PC-9 (cell line): ENCODE measurements at regions not wholly inside any gene's neighbourhood (a gene's known extent, or its start where the extent isn't known, plus 50 kb on each side); places are given as distances from the start of the nearest gene placed in this dataset.

Source experiments
- BruUV-seq: library from RNA; stranded (reverse); fragments of 400-500 nt; replicated peaks from 2 replicates; lab custom pipeline; 2021; lab: Mats Ljungman, UMichigan
- CTCF ChIA-PET: fragments of 300-600 bp; sonication (Branson Sonifier 250); formaldehyde crosslinking; loops from one replicate; lab custom pipeline; 2022; ENCODE audit warnings: antibody characterized with exemption; lab: Charles Lee
- POLR2A ChIA-PET: fragments of 300-600 bp; sonication (Branson Sonifier 250); formaldehyde crosslinking; loops from one replicate; lab custom pipeline; 2022; ENCODE audit warnings: antibody characterized with exemption; ENCODE audit not compliant: unreplicated experiment; lab: Charles Lee
- DNase-seq, 2 experiments: peaks; one replicate each; pipeline versions ENCODE4 v3.0.0 to v3.0.0-alpha.2; 2015 to 2022; ENCODE audit warnings: mixed read lengths in 1 of 2
- H2AFZ ChIP-seq: fragments of 200-600 bp; sonication (generic); 2 replicates; pipeline ENCODE4 v1.8.1; 2017; ENCODE audit warnings: antibody characterized with exemption
- H3F3A ChIP-seq: fragments of 200-600 bp; sonication (generic); 2 replicates; pipeline ENCODE4 v1.8.1; 2017; ENCODE audit warnings: antibody characterized with exemption, mild to moderate bottlenecking, low read depth; ENCODE audit not compliant: insufficient read depth
- H3K27ac ChIP-seq: fragments of 200-600 bp; sonication (generic); 2 replicates; pipeline ENCODE4 v1.6.1; 2016; ENCODE audit warnings: mixed run types
- H3K27me3 ChIP-seq: fragments of 200-600 bp; sonication (generic); 2 replicates; pipeline ENCODE4 v1.6.1; 2016; ENCODE audit warnings: low read depth, mixed run types; ENCODE audit not compliant: insufficient read depth
- H3K36me3 ChIP-seq: fragments of 200-600 bp; sonication (generic); 2 replicates; pipeline ENCODE4 v1.6.1; 2016; ENCODE audit warnings: low read depth, mixed run types
- H3K4me1 ChIP-seq: fragments of 200-600 bp; sonication (generic); replicated peaks from 2 replicates; pipeline ENCODE4 v1.6.1; 2016; ENCODE audit warnings: mixed run types; ENCODE audit not compliant: insufficient read depth
- H3K4me2 ChIP-seq: fragments of 200-600 bp; sonication (generic); 2 replicates; pipeline ENCODE4 v1.6.1; 2017; ENCODE audit warnings: mixed run types
- H3K4me3 ChIP-seq: fragments of 200-600 bp; sonication (generic); 2 replicates; pipeline ENCODE4 v1.6.1; 2016; ENCODE audit warnings: mixed run types
- H3K79me2 ChIP-seq: fragments of 200-600 bp; sonication (generic); 2 replicates; pipeline ENCODE4 v1.6.1; 2017; ENCODE audit warnings: low read depth, mixed run types
- H3K9me2 ChIP-seq: fragments of 200-600 bp; sonication (generic); 2 replicates; pipeline ENCODE4 v1.8.1; 2017; ENCODE audit warnings: mild to moderate bottlenecking; ENCODE audit not compliant: insufficient read depth
- H3K9me3 ChIP-seq: fragments of 200-600 bp; sonication (generic); 2 replicates; pipeline ENCODE4 v1.8.1; 2016; ENCODE audit warnings: low read depth; ENCODE audit not compliant: insufficient read depth
- H4K20me1 ChIP-seq: fragments of 200-600 bp; sonication (generic); 2 replicates; pipeline ENCODE4 v1.8.1; 2017; ENCODE audit not compliant: insufficient read depth
- EZH2 ChIP-seq: fragments of 200-600 bp; sonication (generic); IDR thresholded peaks from 2 replicates; pipeline ENCODE4 v1.8.0; 2017; ENCODE audit warnings: antibody characterized with exemption, low read depth
- intact Hi-C: fragments of 100-400 bp; cut with micrococcal nuclease; formaldehyde crosslinking; loops from one replicate; pipeline ENCODE4 v1.10.0; 2022; ENCODE audit not compliant: unreplicated experiment
- TF ChIP-seq, protein P1 (sequence below): fragments of 200-600 bp; sonication (generic); conservative IDR thresholded peaks from 2 replicates; pipeline ENCODE4 v1.6.1; 2017; ENCODE audit warnings: mixed run types, antibody characterized with exemption, mild to moderate bottlenecking, moderate library complexity

DNA sequence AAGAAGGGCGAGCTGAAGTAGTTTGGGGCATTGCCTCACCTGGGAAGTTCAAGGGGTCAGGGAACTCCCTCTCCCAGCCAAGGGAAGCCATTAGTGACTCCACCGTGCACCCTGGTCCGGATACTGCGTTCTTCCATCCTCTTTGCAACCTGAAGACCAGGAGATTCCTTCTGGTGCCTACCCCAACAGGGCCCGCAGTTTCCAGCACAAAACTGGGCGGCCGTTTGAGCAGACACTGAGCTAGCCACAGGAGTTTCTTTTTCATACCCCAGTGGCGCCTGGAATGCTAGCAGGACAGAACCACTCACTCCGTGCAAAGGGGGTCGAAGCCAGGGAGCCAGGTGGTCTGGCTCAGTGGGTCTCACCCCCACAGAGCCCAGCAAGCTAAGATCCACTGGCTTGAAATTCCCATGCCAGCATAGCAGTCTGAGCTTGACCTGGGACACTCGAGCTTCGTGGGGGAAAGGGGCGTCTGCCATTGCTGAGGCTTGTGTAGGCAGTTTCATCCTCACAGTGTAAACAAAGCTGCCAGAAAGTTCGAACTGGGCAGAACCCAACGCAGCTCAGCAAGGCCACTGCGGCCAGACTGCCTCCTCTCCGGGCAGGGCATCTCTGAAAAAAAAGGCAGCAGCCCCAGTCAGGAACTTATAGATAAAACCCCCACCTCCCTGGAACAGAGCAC lies 1039.4 kb upstream of the IGFBP7 start:
- ChIA-PET POLR2A (no interaction called here), CTCF (no interaction called here)
- no peaks in the 10 kb centered on the region for H3K4me1 ChIP-seq
- H3K4me3 ChIP-seq: no peak overlapping the region
- H2AFZ ChIP-seq: no peak overlapping the region
- H3K4me2 ChIP-seq: no peak overlapping the region
- no peak for TF ChIP-seq EZH2
- TF ChIP-seq, protein P1, sequence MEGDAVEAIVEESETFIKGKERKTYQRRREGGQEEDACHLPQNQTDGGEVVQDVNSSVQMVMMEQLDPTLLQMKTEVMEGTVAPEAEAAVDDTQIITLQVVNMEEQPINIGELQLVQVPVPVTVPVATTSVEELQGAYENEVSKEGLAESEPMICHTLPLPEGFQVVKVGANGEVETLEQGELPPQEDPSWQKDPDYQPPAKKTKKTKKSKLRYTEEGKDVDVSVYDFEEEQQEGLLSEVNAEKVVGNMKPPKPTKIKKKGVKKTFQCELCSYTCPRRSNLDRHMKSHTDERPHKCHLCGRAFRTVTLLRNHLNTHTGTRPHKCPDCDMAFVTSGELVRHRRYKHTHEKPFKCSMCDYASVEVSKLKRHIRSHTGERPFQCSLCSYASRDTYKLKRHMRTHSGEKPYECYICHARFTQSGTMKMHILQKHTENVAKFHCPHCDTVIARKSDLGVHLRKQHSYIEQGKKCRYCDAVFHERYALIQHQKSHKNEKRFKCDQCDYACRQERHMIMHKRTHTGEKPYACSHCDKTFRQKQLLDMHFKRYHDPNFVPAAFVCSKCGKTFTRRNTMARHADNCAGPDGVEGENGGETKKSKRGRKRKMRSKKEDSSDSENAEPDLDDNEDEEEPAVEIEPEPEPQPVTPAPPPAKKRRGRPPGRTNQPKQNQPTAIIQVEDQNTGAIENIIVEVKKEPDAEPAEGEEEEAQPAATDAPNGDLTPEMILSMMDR: no peak
- BruUV-seq: no TSS peak
- no peaks in the 10 kb centered on the region for H3F3A ChIP-seq
- no peaks in the 10 kb centered on the region for H3K79me2 ChIP-seq
- H3K27me3 ChIP-seq: no peaks in the 10 kb centered on the region
- intact Hi-C loops: no loop called here
- no peaks in the 10 kb centered on the region for H3K9me2 ChIP-seq
- H4K20me1 ChIP-seq: no peaks in the 10 kb centered on the region
- H3K36me3 ChIP-seq: no peaks in the 10 kb centered on the region
- no peak for DNase-seq
- no peak overlapping the region for H3K27ac ChIP-seq
- no peaks in the 10 kb centered on the region for H3K9me3 ChIP-seq

DNA sequence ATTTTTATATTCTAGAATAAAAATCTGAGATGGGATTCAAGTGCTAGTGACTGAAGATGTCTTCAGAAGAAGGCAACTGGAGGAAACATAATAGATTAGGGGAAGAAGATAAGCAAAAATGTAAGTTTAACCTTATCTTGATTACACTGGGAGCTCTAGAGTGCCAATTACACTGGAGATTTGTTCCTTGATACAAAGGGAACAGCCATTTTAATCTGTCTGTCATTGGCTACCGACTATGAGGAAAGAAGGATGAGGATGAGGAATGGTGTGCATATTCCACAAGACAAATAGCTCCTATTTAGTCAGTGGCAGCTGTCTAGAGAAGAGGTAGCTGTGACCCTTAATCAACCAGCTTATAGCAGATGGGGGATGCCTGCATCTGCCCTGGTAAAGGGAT lies 1034.5 kb upstream of the IGFBP7 start:
- POLR2A ChIA-PET: no interaction called here
- no peaks in the 10 kb centered on the region for H3K4me1 ChIP-seq
- H3K27ac ChIP-seq: no peak overlapping the region
- H3K27me3 ChIP-seq: no peaks in the 10 kb centered on the region
- no peaks in the 10 kb centered on the region for H4K20me1 ChIP-seq
- no peaks in the 10 kb centered on the region for H3K9me3 ChIP-seq
- TF ChIP-seq EZH2: no peak
- TF ChIP-seq, protein P1: no peak
- H3K36me3 ChIP-seq: no peaks in the 10 kb centered on the region
- CTCF ChIA-PET: no interaction called here
- no peaks in the 10 kb centered on the region for H3K79me2 ChIP-seq
- DNase-seq: no peak
- no peak overlapping the region for H3K4me3 ChIP-seq
- no peak overlapping the region for H2AFZ ChIP-seq
- H3F3A ChIP-seq: no peaks in the 10 kb centered on the region
- no peak overlapping the region for H3K4me2 ChIP-seq
- no peaks in the 10 kb centered on the region for H3K9me2 ChIP-seq
- BruUV-seq: no TSS peak
- intact Hi-C loops: no loop called here

DNA sequence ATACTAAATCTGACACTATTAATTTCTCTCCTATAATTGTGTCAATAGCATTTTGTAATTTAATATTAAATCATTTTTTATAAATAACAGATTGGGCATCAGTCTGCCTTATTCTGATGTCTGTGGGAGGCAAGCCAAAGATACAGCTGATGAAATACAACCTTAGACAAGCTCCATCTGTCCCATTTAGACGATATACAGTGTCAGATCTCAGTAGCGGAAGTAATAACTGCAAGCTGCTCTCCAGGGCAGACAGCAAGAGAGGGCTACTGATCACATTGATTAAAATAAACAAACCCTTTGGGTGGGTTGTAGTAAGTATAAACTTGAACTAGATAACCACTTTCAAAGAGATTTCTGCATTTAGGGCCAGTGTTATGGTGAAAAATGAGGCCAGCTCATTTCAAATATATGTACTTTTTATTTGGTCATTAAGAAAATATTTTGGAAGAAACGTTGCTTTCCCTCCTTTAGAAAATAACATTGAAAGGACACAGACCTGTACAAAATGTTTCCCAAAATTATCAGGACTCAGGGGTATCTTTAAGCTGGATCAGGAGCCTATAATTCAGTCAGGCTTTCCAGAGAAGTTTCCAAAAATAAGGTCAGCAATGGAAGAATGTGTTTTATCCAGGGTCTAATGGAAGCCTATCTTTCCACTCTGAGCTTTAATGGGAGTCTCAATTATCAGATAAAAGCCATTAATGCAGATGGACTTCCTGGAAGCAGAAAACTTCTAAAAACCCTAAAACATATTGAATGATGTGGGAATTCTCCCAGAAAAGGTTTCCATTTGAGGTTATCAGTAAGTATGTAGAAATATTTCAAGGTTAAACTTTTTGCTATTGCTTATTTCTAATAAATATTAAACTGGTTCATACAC lies 1028.8 kb upstream of the IGFBP7 start:
- Histone ChIP-seq H3K9me2 (no peaks in the 10 kb centered on the region), H2AFZ (no peak overlapping the region), H3K79me2 (no peaks in the 10 kb centered on the region), H3K4me2 (no peak overlapping the region), H3K4me1 (no peaks in the 10 kb centered on the region), H3K36me3 (no peaks in the 10 kb centered on the region), H3K4me3 (no peak overlapping the region), H3F3A (no peaks in the 10 kb centered on the region), H3K9me3 (no peaks in the 10 kb centered on the region), H3K27ac (no peak overlapping the region), H3K27me3 (no peaks in the 10 kb centered on the region), H4K20me1 (no peaks in the 10 kb centered on the region)
- TF ChIP-seq EZH2: no peak
- TF ChIP-seq, protein P1: no peak
- BruUV-seq: no TSS peak
- intact Hi-C loops: no loop called here
- POLR2A ChIA-PET: no interaction called here
- no peak for DNase-seq
- CTCF ChIA-PET: no interaction called here
